K562 (cell line): ENCODE measurements at regions not wholly inside any gene's neighbourhood (a gene's known extent, or its start where the extent isn't known, plus 50 kb on each side); places are given as distances from the start of the nearest gene placed in this dataset.

ENCODE experiments used
- ATAC-seq: fragments of 200-7000 bp; cut with Tn5 transposase; 3 replicates; pipeline ENCODE4 v1.9.1; 2020; ENCODE audit warnings: moderate library complexity
- BruUV-seq: library from RNA; stranded (reverse); fragments of 400-500 nt; replicated peaks from 2 replicates; lab custom pipeline; 2021; lab: Mats Ljungman, UMichigan
- CTCF ChIA-PET: fragments of 300-600 bp; formaldehyde crosslinking; extraction: SDS; loops from one replicate; lab custom pipeline; 2021; ENCODE audit warnings: low intra/inter-chr PET ratio; lab: Yijun Ruan, JAX
- POLR2A ChIA-PET: fragments of 300-600, 350-650 bp; sonication (Branson Sonifier 250); formaldehyde crosslinking; extraction: SDS; loops from one replicate; lab custom pipeline; 2021; ENCODE audit warnings: antibody characterized with exemption, inconsistent platforms; lab: Yijun Ruan, JAX
- DNase-seq, 4 experiments: peaks; one replicate each; pipeline versions ENCODE4 v3.0.0 to v3.0.0-alpha.2; 2011 to 2018; ENCODE audit warnings: low spot score in 3 of 4, mixed read lengths in 3 of 4; ENCODE audit errors: extremely low read depth in 1 of 4
- FAIRE-seq: peaks from 2 replicates; lab custom pipeline; 2011; peaks lifted over from hg19 to GRCh38; lab: Jason Lieb, UNC
- H2AFZ ChIP-seq: 2 replicates; pipeline ENCODE4 v1.6.0; 2011; ENCODE audit warnings: low read depth, low read length, control low read depth, inconsistent platforms
- H3K27ac ChIP-seq: fragments of 200-600 bp; 3 replicates; pipeline ENCODE4 v1.8.0; 2011; ENCODE audit warnings: low read depth, mild to moderate bottlenecking, control low read depth, inconsistent platforms, low read length, moderate library complexity, mixed read lengths; ENCODE audit errors: extremely low read depth
- H3K27me3 ChIP-seq, 2 experiments: fragments of 300-600 bp in 1 of 2; 2 replicates in 1 of 2; 3 replicates in 1 of 2; pipeline versions ENCODE4 v1.6.0 to v1.8.0; 2011; ENCODE audit warnings: inconsistent platforms in 2 of 2, low read length in 2 of 2, mild to moderate bottlenecking in 1 of 2, mixed read lengths in 1 of 2, moderate library complexity in 1 of 2; ENCODE audit not compliant: control insufficient read depth in 2 of 2, insufficient read depth in 2 of 2
- H3K36me3 ChIP-seq: fragments of 300-600 bp; 3 replicates; pipeline ENCODE4 v1.8.0; 2011; ENCODE audit warnings: mild to moderate bottlenecking, low read length, inconsistent platforms; ENCODE audit not compliant: control insufficient read depth, insufficient read depth
- H3K4me1 ChIP-seq, 2 experiments: fragments of 200-600 bp in 1 of 2; replicated peaks in 1 of 2; 2 replicates in 1 of 2; 3 replicates in 1 of 2; pipeline versions ENCODE4 v1.5.1 to v1.8.0; 2011; ENCODE audit warnings: inconsistent platforms in 2 of 2, low read length in 2 of 2, mild to moderate bottlenecking in 1 of 2, mixed read lengths in 1 of 2, moderate library complexity in 1 of 2; ENCODE audit not compliant: control insufficient read depth in 2 of 2, insufficient read depth in 2 of 2
- H3K4me2 ChIP-seq: 2 replicates; pipeline ENCODE4 v1.6.1; 2011; ENCODE audit warnings: low read length, control low read depth, inconsistent platforms, mixed read lengths; ENCODE audit not compliant: insufficient read depth
- H3K4me3 ChIP-seq: fragments of 200-600 bp; sonication (generic), shearing (Covaris generic); 2 replicates; pipeline ENCODE4 v1.5.1; 2016; ENCODE audit warnings: control low read depth, inconsistent platforms
- H3K79me2 ChIP-seq: fragments of 200-600 bp; 3 replicates; pipeline ENCODE4 v1.8.0; 2011; ENCODE audit warnings: low read length, inconsistent platforms; ENCODE audit not compliant: control insufficient read depth, insufficient read depth
- H3K9ac ChIP-seq, 2 experiments: 2 replicates each; pipeline versions ENCODE4 v1.6.0 to v1.6.1; 2011; ENCODE audit warnings: low read depth in 2 of 2, low read length in 2 of 2, control low read depth in 1 of 2, inconsistent platforms in 1 of 2, mild to moderate bottlenecking in 1 of 2, mixed read lengths in 1 of 2; ENCODE audit not compliant: insufficient read depth in 1 of 2
- H3K9me1 ChIP-seq: one replicate; pipeline ENCODE4 v1.6.0; 2011; ENCODE audit warnings: inconsistent platforms, mild to moderate bottlenecking, low read length, moderate library complexity; ENCODE audit not compliant: control insufficient read depth, insufficient read depth
- H3K9me3 ChIP-seq: replicated peaks from 2 replicates; pipeline ENCODE4 v1.5.1; 2011; ENCODE audit warnings: low read depth, low read length, inconsistent platforms; ENCODE audit not compliant: control insufficient read depth, insufficient read depth
- H4K20me1 ChIP-seq: replicated peaks from 2 replicates; pipeline ENCODE4 v1.6.1; 2011; ENCODE audit warnings: low read length, inconsistent platforms, mixed read lengths; ENCODE audit not compliant: control insufficient read depth, insufficient read depth
- ADNP ChIP-seq: fragments of 200-800 bp; sonication (Bioruptor generic); IDR thresholded peaks from 2 replicates; pipeline ENCODE4 v1.6.1; 2016; ENCODE audit warnings: missing genetic modification characterization, missing compliant biosample characterization
- BACH1 ChIP-seq: fragments of 200-800 bp; sonication (Bioruptor generic); IDR thresholded peaks from 2 replicates; pipeline ENCODE4 v1.6.1; 2016; ENCODE audit warnings: missing genetic modification characterization, missing compliant biosample characterization
- CBFA2T3 ChIP-seq: fragments of 450-650 bp; IDR thresholded peaks from 2 replicates; pipeline ENCODE4 v1.6.1; 2017
- ETS1 ChIP-seq: conservative IDR thresholded peaks from 2 replicates; pipeline ENCODE4 v1.6.1; 2011; ENCODE audit warnings: low read depth, mild to moderate bottlenecking, low read length; ENCODE audit not compliant: control insufficient read depth
- GABPB2 ChIP-seq: fragments of 250-450 bp; sonication (Bioruptor Pico); conservative IDR thresholded peaks from 2 replicates; pipeline ENCODE4 v1.5.1; 2021; ENCODE audit warnings: mild to moderate bottlenecking
- HDAC2 ChIP-seq: fragments of 450-650 bp; IDR thresholded peaks from 2 replicates; pipeline ENCODE4 v1.6.1; 2016; ENCODE audit warnings: mild to moderate bottlenecking
- KDM1A ChIP-seq, 2 experiments: fragments of 450-650 bp; IDR thresholded peaks; 2 replicates each; pipeline ENCODE4 v1.6.1; 2016; ENCODE audit warnings: mild to moderate bottlenecking in 2 of 2
- MEIS2 ChIP-seq: fragments of 450-650 bp; IDR thresholded peaks from 2 replicates; pipeline ENCODE4 v1.6.1; 2014; ENCODE audit warnings: mild to moderate bottlenecking; ENCODE audit not compliant: partially characterized antibody
- NRF1 ChIP-seq, 2 experiments: fragments of 450-650 bp; IDR thresholded peaks in 1 of 2; conservative IDR thresholded peaks in 1 of 2; 2 replicates each; pipeline ENCODE4 v1.6.1; 2014; ENCODE audit warnings: mild to moderate bottlenecking in 2 of 2
- WGBS: fragments of 100-300 bp; shearing (Covaris generic); methylation state at CpG from one replicate; pipeline ENCODE4 v1.1.6; 2016; ENCODE audit warnings: low coverage, mixed read lengths; ENCODE audit not compliant: insufficient coverage; ENCODE audit errors: missing lambda C conversion rate; 5-methylcytosine and 5-hydroxymethylcytosine counted together
- in situ Hi-C: fragments of 300-500 bp; cut with MboI; formaldehyde crosslinking; loops from 4 replicates; pipeline ENCODE4 v1.15.0; 2018; ENCODE audit warnings: inconsistent platforms, mixed read lengths
- intact Hi-C: fragments of 100-400 bp; cut with micrococcal nuclease; formaldehyde crosslinking; loops from 2 replicates; pipeline ENCODE4 v1.14.2; 2022
- TF ChIP-seq, protein P1 (sequence below): fragments of 450-650 bp; IDR thresholded peaks from 2 replicates; pipeline ENCODE4 v1.6.1; 2016; ENCODE audit warnings: mild to moderate bottlenecking, moderate library complexity

DNA sequence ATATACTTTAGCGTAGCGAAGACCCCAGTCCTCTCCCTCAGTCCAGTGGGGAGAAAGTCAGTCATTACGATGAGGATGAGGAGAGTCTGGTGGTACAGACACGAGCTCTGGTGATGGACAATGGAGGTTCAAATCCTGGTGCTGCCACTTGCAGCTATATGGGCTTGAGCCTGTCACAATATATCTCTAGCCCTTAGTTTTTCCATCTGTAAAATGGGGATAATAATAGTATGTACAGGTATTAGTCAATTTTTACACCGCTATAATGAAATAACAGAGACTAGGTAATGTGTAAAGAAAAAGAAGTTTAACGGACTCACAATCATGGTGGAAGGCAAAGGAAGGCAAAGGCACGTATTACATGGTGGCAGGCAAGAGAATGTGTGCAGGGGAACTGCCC is 237.9 kb downstream of the BCAS1 start (continued):
- peak; percentile 87 for TF ChIP-seq ADNP
- TF ChIP-seq HDAC2 = peak; percentile 31; the same call in 1 of the 2 replicates
- TF ChIP-seq KDM1A (IDR thresholded peaks at IDR 0.05) = peak; percentile 31 to 59; a peak in 3 of 4 replicates
- TF ChIP-seq MEIS2 = no peak
- TF ChIP-seq ETS1 = no peak

DNA sequence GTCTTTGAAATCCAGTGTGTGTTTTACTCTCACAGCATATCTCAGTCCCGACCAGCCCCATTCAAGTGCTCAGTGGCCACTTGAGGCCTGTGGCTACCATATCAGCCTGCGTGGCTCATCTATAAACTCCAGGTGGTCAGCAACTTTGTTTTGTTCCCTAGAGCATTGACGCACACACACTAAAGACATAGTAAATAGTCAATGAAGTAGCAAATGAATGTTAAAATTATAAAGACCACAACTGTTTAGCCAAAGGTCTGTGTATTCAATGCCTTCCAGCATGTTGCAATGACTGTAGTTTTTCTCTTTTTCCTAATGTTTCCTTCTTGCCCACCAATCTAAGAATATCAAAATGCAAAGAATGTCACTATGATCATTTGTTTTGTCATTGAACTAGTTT is 238.2 kb upstream of the ZNF217 start:
- Histone ChIP-seq H4K20me1 (no peaks in the 10 kb centered on the region), H2AFZ (peak overlapping the region; percentile 62), H3K4me1 (peaks cover 0 to 20% of the 10 kb centered on the region in 2 experiments; a peak in 2 of 5 replicates), H3K36me3 (no peaks in the 10 kb centered on the region), H3K9ac (no peak overlapping the region), H3K4me3 (no peak overlapping the region), H3K27me3 (no peaks in the 10 kb centered on the region), H3K9me1 (no peaks in the 10 kb centered on the region), H3K79me2 (no peaks in the 10 kb centered on the region), H3K9me3 (no peaks in the 10 kb centered on the region), H3K27ac (peak overlapping the region; percentile 4; the same call in 1 of the 3 replicates), H3K4me2 (no peak overlapping the region)
- FAIRE-seq (no peak), DNase-seq (peak in 1 of 4 experiments; percentile 18), ATAC-seq (no peak)
- CTCF ChIA-PET = interaction anchor here (0.6 kb wide), 1 partner anchor 66 kb away, joined by 3 read pairs; no protein-coding TSS in a partner anchor
- POLR2A ChIA-PET = interaction anchor here (1.5 kb wide), 1 partner anchor 33 kb away, joined by 3 read pairs; no protein-coding TSS in a partner anchor
- in situ Hi-C loops = no loop called here
- WGBS = 49% methylated on average over 3 of the region's 3 CpGs
- intact Hi-C loops = no loop called here
- no TSS peak for BruUV-seq
- TF ChIP-seq CBFA2T3 (no peak), NRF1 (conservative IDR thresholded peaks at IDR 0.05 in 1 of 2, IDR thresholded peaks at IDR 0.05 in 1 of 2) (no peak), GABPB2 (CRISPR knock-in tag) (no peak), BACH1 (tag) (peak; percentile 8; the same call in 1 of the 2 replicates)
- TF ChIP-seq, protein P1, sequence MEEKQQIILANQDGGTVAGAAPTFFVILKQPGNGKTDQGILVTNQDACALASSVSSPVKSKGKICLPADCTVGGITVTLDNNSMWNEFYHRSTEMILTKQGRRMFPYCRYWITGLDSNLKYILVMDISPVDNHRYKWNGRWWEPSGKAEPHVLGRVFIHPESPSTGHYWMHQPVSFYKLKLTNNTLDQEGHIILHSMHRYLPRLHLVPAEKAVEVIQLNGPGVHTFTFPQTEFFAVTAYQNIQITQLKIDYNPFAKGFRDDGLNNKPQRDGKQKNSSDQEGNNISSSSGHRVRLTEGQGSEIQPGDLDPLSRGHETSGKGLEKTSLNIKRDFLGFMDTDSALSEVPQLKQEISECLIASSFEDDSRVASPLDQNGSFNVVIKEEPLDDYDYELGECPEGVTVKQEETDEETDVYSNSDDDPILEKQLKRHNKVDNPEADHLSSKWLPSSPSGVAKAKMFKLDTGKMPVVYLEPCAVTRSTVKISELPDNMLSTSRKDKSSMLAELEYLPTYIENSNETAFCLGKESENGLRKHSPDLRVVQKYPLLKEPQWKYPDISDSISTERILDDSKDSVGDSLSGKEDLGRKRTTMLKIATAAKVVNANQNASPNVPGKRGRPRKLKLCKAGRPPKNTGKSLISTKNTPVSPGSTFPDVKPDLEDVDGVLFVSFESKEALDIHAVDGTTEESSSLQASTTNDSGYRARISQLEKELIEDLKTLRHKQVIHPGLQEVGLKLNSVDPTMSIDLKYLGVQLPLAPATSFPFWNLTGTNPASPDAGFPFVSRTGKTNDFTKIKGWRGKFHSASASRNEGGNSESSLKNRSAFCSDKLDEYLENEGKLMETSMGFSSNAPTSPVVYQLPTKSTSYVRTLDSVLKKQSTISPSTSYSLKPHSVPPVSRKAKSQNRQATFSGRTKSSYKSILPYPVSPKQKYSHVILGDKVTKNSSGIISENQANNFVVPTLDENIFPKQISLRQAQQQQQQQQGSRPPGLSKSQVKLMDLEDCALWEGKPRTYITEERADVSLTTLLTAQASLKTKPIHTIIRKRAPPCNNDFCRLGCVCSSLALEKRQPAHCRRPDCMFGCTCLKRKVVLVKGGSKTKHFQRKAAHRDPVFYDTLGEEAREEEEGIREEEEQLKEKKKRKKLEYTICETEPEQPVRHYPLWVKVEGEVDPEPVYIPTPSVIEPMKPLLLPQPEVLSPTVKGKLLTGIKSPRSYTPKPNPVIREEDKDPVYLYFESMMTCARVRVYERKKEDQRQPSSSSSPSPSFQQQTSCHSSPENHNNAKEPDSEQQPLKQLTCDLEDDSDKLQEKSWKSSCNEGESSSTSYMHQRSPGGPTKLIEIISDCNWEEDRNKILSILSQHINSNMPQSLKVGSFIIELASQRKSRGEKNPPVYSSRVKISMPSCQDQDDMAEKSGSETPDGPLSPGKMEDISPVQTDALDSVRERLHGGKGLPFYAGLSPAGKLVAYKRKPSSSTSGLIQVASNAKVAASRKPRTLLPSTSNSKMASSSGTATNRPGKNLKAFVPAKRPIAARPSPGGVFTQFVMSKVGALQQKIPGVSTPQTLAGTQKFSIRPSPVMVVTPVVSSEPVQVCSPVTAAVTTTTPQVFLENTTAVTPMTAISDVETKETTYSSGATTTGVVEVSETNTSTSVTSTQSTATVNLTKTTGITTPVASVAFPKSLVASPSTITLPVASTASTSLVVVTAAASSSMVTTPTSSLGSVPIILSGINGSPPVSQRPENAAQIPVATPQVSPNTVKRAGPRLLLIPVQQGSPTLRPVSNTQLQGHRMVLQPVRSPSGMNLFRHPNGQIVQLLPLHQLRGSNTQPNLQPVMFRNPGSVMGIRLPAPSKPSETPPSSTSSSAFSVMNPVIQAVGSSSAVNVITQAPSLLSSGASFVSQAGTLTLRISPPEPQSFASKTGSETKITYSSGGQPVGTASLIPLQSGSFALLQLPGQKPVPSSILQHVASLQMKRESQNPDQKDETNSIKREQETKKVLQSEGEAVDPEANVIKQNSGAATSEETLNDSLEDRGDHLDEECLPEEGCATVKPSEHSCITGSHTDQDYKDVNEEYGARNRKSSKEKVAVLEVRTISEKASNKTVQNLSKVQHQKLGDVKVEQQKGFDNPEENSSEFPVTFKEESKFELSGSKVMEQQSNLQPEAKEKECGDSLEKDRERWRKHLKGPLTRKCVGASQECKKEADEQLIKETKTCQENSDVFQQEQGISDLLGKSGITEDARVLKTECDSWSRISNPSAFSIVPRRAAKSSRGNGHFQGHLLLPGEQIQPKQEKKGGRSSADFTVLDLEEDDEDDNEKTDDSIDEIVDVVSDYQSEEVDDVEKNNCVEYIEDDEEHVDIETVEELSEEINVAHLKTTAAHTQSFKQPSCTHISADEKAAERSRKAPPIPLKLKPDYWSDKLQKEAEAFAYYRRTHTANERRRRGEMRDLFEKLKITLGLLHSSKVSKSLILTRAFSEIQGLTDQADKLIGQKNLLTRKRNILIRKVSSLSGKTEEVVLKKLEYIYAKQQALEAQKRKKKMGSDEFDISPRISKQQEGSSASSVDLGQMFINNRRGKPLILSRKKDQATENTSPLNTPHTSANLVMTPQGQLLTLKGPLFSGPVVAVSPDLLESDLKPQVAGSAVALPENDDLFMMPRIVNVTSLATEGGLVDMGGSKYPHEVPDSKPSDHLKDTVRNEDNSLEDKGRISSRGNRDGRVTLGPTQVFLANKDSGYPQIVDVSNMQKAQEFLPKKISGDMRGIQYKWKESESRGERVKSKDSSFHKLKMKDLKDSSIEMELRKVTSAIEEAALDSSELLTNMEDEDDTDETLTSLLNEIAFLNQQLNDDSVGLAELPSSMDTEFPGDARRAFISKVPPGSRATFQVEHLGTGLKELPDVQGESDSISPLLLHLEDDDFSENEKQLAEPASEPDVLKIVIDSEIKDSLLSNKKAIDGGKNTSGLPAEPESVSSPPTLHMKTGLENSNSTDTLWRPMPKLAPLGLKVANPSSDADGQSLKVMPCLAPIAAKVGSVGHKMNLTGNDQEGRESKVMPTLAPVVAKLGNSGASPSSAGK = peak; percentile 42; the same call in 1 of the 2 replicates
